ENCODE measurements at regions not wholly inside any gene's neighbourhood (a gene's known extent, or its start where the extent isn't known, plus 50 kb on each side); places are given as distances from the start of the nearest gene placed in this dataset.
"Not testable (repeated sequence)": the region's sequence is repeated elsewhere in the genome, so short reads cannot be mapped to it uniquely, and the experiment has no call there.

- DNase-seq = no peak
These were observed 609.7 kb downstream of the SLC16A7 start for GRCh38 chr12:60205500-60205899.

- no peak for DNase-seq
These were observed 613.7 kb downstream of the SLC16A7 start for GRCh38 chr12:60209521-60209920.

- no peak for DNase-seq
These were observed 614.1 kb downstream of the SLC16A7 start for GRCh38 chr12:60209933-60210332.

- no peak for DNase-seq
These were observed 614.9 kb downstream of the SLC16A7 start for GRCh38 chr12:60210756-60211155.

GRCh38 chr12:60211244-60211643 is 615.4 kb downstream of the SLC16A7 start:
- DNase-seq = no peak

- no peak for DNase-seq
These were observed 616.6 kb downstream of the SLC16A7 start for GRCh38 chr12:60212159-60213000.

GRCh38 chr12:60213272-60213671 is 617.4 kb downstream of the SLC16A7 start:
- not testable (repeated sequence) for DNase-seq

- DNase-seq = no peak
These were observed 620.4 kb downstream of the SLC16A7 start for GRCh38 chr12:60216226-60216625.

GRCh38 chr12:60223242-60223641 is 627.4 kb downstream of the SLC16A7 start:
- no peak for DNase-seq

GRCh38 chr12:60225216-60226000 is 629.6 kb downstream of the SLC16A7 start:
- no peak for DNase-seq

- no peak for DNase-seq
These were observed 632.1 kb downstream of the SLC16A7 start for GRCh38 chr12:60227916-60228315.

GRCh38 chr12:60230056-60230455 is 634.2 kb downstream of the SLC16A7 start:
- DNase-seq = no peak

GRCh38 chr12:60231303-60231702 is 635.5 kb downstream of the SLC16A7 start:
- DNase-seq = no peak

GRCh38 chr12:60231976-60232907 is 636.4 kb downstream of the SLC16A7 start:
- DNase-seq = no peak

- DNase-seq = not testable (repeated sequence)
These were observed 638.9 kb downstream of the SLC16A7 start for GRCh38 chr12:60234611-60235195.

- DNase-seq = no peak
These were observed 639.4 kb downstream of the SLC16A7 start for GRCh38 chr12:60235261-60235660.

- DNase-seq = not testable (repeated sequence)
These were observed 640.6 kb downstream of the SLC16A7 start for GRCh38 chr12:60236416-60236815.

GRCh38 chr12:60240891-60241290 is 645.1 kb downstream of the SLC16A7 start:
- DNase-seq = no peak

GRCh38 chr12:60251091-60251490 is 655.3 kb downstream of the SLC16A7 start:
- DNase-seq = no peak

- DNase-seq = no peak
These were observed 656.7 kb downstream of the SLC16A7 start for GRCh38 chr12:60252359-60253096.

GRCh38 chr12:60255044-60255443 is 659.2 kb downstream of the SLC16A7 start:
- DNase-seq = no peak

- DNase-seq = no peak
These were observed 661.2 kb downstream of the SLC16A7 start for GRCh38 chr12:60257063-60257462.
